Neuron (in vitro differentiated cells): ENCODE measurements at regions not wholly inside any gene's neighbourhood (a gene's known extent, or its start where the extent isn't known, plus 50 kb on each side); places are given as distances from the start of the nearest gene placed in this dataset.

Source experiments
- H2AFZ ChIP-seq: one replicate; pipeline ENCODE4 v1.6.1; 2013; ENCODE audit warnings: low read depth, mild to moderate bottlenecking, inconsistent platforms, low read length, moderate library complexity
- H3K27me3 ChIP-seq: one replicate; pipeline ENCODE4 v1.6.1; 2013; ENCODE audit warnings: low read length; ENCODE audit not compliant: insufficient read depth
- H3K36me3 ChIP-seq: one replicate; pipeline ENCODE4 v1.6.1; 2013; ENCODE audit warnings: low read length; ENCODE audit not compliant: insufficient read depth
- H3K4me1 ChIP-seq: one replicate; pipeline ENCODE4 v1.6.1; 2013; ENCODE audit warnings: low read length; ENCODE audit not compliant: insufficient read depth
- H3K4me3 ChIP-seq: 2 replicates; pipeline ENCODE4 v1.5.1; 2013; ENCODE audit warnings: mild to moderate bottlenecking, low read length, moderate library complexity
- H3K9me3 ChIP-seq: one replicate; pipeline ENCODE4 v1.6.1; 2013; ENCODE audit warnings: low read length

- Histone ChIP-seq H3K4me1 (no peaks in the 10 kb centered on the region), H3K9me3 (no peaks in the 10 kb centered on the region), H3K4me3 (no peak overlapping the region), H3K36me3 (no peaks in the 10 kb centered on the region), H3K27me3 (no peaks in the 10 kb centered on the region), H2AFZ (no peak overlapping the region)
These were observed 190.4 kb downstream of the MTRR start for GRCh38 chr5:8059337-8059736.

DNA sequence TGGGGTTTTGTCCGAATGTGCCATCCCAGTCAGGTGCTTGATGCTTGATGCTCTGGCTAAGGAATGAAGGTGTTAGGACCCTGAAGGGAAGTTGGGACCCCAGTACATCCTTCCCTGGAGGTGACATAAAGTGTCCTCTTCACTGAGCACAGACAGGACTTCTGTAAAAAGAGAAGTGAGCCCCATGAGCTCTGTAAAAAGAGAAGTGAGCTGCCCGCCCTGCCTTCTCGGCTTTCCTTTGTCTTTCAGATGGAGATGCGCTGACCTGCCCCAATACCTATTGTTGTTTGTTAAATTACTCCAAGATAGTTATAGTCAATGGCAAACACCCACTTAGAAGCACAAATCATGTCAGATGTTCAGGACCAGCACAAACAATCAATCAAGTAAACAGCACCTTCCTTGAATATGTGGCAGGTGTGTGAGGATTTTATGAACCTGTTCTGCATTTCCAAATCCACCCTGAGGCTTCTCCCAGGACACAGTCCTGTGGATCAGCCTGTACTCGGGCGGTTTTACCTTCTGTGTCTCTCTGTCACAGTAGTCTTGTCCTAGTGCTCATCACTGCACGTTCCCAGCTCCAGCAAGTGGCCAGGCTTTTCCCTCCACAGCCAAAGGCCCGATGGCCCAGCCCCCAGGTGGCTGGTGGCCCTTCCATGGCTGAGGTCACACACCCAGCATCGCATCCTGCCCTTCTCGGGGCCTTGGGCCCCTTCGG, 191.4 kb downstream of the MTRR start:
- H3K36me3 ChIP-seq, result no peaks in the 10 kb centered on the region
- no peaks in the 10 kb centered on the region for H3K9me3 ChIP-seq
- no peak overlapping the region for H3K4me3 ChIP-seq
- H3K27me3 ChIP-seq, result no peaks in the 10 kb centered on the region
- H2AFZ ChIP-seq, result no peak overlapping the region
- H3K4me1 ChIP-seq, result no peaks in the 10 kb centered on the region

DNA sequence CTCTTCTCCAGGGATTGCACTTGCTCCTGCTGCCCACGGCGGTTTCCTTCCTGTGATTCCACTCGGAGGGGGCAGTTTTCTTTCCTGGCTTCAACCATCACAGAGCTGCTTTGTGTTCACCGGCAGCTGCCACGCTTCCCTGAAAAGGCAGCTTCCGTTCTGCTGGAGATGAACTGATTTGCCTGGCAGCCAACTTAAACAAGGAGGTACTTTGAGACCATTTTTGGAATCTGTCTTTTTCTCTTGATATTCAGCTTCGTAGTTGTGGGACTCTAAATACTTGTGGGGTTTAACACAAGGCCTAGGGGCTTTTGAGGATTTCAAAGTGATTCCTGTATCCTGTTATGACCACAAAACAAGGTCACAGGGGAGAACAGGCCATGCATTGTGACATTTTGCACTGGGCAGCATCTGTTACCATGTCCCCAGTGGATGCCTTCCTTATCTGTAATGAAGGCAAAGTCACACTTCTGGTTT, 192.0 kb downstream of the MTRR start:
- Histone ChIP-seq H3K9me3 (no peaks in the 10 kb centered on the region), H3K4me3 (no peak overlapping the region), H3K4me1 (no peaks in the 10 kb centered on the region), H3K36me3 (no peaks in the 10 kb centered on the region), H3K27me3 (no peaks in the 10 kb centered on the region), H2AFZ (no peak overlapping the region)

DNA sequence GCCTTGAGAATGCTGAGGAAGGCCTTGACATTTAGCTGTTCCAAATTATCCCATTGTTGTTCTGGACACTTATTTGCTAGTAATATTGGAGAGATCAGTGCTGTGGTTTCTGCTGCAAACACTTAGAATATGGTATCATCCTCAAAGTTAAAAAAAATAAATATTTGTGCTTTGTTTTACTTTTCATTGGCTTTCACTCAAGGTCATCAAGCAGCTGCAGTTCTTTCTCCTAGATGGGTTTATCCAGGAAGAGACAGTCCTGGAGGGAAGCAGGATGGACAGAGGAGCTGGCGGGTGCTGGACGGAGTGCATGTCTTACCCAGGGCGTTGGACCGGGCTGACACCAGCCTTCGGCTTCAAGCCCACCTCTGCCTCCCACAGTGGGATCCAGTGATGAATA, 193.6 kb downstream of the MTRR start:
- H3K27me3 ChIP-seq, result no peaks in the 10 kb centered on the region
- H3K4me1 ChIP-seq, result no peaks in the 10 kb centered on the region
- no peak overlapping the region for H3K4me3 ChIP-seq
- H2AFZ ChIP-seq, result no peak overlapping the region
- H3K9me3 ChIP-seq, result no peaks in the 10 kb centered on the region
- no peaks in the 10 kb centered on the region for H3K36me3 ChIP-seq

DNA sequence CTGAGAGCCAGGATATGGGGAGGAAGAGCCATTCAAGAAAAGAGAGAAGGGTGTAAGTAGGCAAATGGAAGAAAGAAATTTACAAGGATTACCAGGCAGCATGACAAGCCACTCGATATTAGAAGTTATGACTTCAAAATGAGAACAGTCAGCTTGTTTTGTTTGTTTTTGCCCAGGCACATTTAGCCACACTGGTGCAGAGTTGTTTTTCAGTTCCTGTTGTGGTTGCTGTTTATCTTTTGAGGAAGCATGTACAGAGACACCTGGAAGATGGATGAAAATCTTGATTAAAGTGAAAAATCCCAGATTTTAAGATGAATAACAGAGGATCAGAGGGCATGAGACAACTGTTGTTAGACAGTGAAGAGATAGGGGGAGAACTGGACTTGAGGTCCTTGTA, 199.1 kb downstream of the MTRR start:
- no peak overlapping the region for H2AFZ ChIP-seq
- peaks cover 8% of the 10 kb centered on the region for H3K4me1 ChIP-seq
- H3K27me3 ChIP-seq, result no peaks in the 10 kb centered on the region
- H3K4me3 ChIP-seq, result no peak overlapping the region
- no peaks in the 10 kb centered on the region for H3K9me3 ChIP-seq
- H3K36me3 ChIP-seq, result no peaks in the 10 kb centered on the region

- H3K27me3 ChIP-seq, result no peaks in the 10 kb centered on the region
- H3K4me3 ChIP-seq, result no peak overlapping the region
- no peak overlapping the region for H2AFZ ChIP-seq
- H3K36me3 ChIP-seq, result no peaks in the 10 kb centered on the region
- H3K4me1 ChIP-seq, result peaks cover 8% of the 10 kb centered on the region
- H3K9me3 ChIP-seq, result no peaks in the 10 kb centered on the region
These were observed 201.2 kb downstream of the MTRR start for GRCh38 chr5:8070138-8070537.

DNA sequence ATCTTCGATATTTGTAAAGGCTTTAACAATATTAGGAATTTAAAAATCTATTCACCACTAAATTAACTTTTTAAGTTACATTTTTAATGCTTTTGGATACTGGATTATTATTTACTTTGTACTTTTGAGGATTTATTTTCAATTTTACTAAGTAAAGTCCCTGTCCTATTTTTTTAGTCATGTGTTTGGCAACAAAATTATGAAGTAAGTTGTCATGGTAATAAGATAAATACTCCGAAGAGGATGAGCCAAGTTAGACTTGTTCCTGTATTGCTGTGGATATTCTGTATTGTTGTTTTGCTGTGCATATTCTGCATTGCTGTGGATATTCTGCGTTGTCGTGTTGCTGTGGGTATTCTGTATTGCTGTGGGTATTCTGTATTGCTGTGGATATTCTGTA, 210.1 kb downstream of the MTRR start:
- no peaks in the 10 kb centered on the region for H3K36me3 ChIP-seq
- H2AFZ ChIP-seq, result no peak overlapping the region
- H3K4me1 ChIP-seq, result no peaks in the 10 kb centered on the region

GRCh38 chr5:8081179-8081578, 212.2 kb downstream of the MTRR start:
- Histone ChIP-seq H2AFZ (no peak overlapping the region), H3K27me3 (no peaks in the 10 kb centered on the region), H3K4me1 (no peaks in the 10 kb centered on the region), H3K4me3 (no peak overlapping the region), H3K36me3 (no peaks in the 10 kb centered on the region), H3K9me3 (no peaks in the 10 kb centered on the region)

More for the DNA sequence above, 210.1 kb downstream of the MTRR start:
- H3K9me3 ChIP-seq, result no peaks in the 10 kb centered on the region
- no peaks in the 10 kb centered on the region for H3K27me3 ChIP-seq
- H3K4me3 ChIP-seq, result no peak overlapping the region

DNA sequence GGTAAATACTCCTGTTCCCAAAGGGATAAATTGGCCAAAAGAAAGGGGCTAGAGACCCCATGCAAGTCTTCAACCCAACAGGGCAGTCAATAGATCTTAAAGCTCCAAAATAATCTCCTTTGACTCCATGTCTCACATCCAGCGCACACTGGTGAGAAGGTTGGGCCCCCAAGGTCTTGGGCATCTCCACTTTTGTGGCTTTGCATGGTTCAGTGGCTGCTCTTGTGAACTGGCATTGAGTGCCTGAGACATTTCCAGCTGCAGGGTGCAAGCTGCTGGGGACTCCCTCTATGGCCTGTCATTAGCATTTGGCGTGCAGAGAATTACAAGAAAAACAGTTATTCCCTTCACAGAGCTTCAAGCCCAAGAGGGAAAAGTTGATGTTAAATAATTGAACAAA, 224.7 kb downstream of the MTRR start:
- Histone ChIP-seq H3K4me3 (no peak overlapping the region), H2AFZ (no peak overlapping the region), H3K36me3 (no peaks in the 10 kb centered on the region), H3K9me3 (no peaks in the 10 kb centered on the region), H3K27me3 (no peaks in the 10 kb centered on the region), H3K4me1 (no peaks in the 10 kb centered on the region)

DNA sequence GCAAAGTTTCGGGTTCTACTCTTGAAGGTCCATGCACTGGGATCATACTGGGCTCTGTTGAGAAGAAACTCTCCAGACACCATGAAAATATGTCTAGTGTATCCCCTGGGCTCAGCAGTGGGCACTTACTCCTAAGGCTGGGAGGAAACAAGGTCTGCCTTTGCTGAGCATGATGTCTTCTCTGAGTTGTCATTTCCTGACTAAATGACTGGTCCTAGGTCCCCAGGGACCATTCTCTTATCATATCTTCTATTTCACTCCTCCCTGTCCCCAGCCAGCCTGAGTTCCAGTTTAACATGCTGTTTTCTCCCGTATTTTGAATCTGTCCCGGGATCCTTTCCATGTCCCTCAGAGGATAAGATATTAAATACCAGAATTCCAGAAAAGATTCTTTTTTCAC, 225.4 kb downstream of the MTRR start:
- H3K36me3 ChIP-seq, result no peaks in the 10 kb centered on the region
- H3K4me1 ChIP-seq, result no peaks in the 10 kb centered on the region
- no peaks in the 10 kb centered on the region for H3K27me3 ChIP-seq
- H3K4me3 ChIP-seq, result no peak overlapping the region
- no peaks in the 10 kb centered on the region for H3K9me3 ChIP-seq
- H2AFZ ChIP-seq, result no peak overlapping the region

- H3K4me1 ChIP-seq, result no peaks in the 10 kb centered on the region
- no peak overlapping the region for H2AFZ ChIP-seq
- H3K27me3 ChIP-seq, result no peaks in the 10 kb centered on the region
- no peaks in the 10 kb centered on the region for H3K9me3 ChIP-seq
- H3K4me3 ChIP-seq, result no peak overlapping the region
- H3K36me3 ChIP-seq, result no peaks in the 10 kb centered on the region
These were observed 228.2 kb downstream of the MTRR start for GRCh38 chr5:8097146-8097545.

DNA sequence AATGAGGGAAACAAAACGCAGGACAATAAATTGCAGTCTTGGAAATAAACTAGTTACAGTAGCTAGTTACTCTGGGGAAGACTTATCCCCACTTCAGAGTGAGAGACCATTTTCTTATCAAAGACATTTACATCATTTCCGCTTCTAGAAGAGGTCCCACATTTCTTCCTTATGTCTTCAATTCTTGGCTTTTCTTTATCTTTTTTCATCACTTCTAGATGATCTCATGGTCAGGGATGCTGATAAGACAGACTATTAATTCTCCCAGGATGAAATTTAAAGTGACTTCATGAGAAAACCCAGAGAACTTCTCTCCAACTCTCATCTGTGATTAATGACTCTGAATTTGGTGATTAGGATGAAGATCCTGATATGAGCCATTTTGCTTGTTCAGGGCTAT, 229.1 kb downstream of the MTRR start:
- no peaks in the 10 kb centered on the region for H3K9me3 ChIP-seq
- no peaks in the 10 kb centered on the region for H3K36me3 ChIP-seq
- no peak overlapping the region for H3K4me3 ChIP-seq
- no peak overlapping the region for H2AFZ ChIP-seq
- H3K27me3 ChIP-seq, result no peaks in the 10 kb centered on the region
- no peaks in the 10 kb centered on the region for H3K4me1 ChIP-seq

DNA sequence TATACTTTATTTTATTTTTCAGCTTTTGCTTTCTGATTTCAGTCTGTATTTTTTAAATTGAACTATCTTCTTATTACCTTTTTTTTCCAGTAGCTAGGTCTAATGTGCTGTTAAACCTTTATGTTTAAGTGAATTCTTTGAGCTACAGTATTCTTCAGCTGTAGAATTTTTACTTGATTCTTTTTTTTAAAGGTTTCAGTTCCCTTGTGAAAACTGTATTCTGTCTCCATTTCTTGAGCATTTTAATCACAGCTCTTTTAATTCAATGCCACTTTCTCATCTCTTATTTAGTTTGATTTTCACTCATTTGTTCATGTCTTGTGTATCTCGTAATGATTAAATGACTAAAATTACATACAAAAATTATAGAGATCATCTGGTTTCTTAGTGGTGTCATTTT, 233.8 kb downstream of the MTRR start:
- H3K36me3 ChIP-seq, result no peaks in the 10 kb centered on the region
- H3K4me1 ChIP-seq, result no peaks in the 10 kb centered on the region
- H3K9me3 ChIP-seq, result no peaks in the 10 kb centered on the region
- H3K4me3 ChIP-seq, result no peak overlapping the region
- no peak overlapping the region for H2AFZ ChIP-seq
- no peaks in the 10 kb centered on the region for H3K27me3 ChIP-seq
